Right cardiac atrium (tissue), 5 donors: ENCODE measurements at regions not wholly inside any gene's neighbourhood (a gene's known extent, or its start where the extent isn't known, plus 50 kb on each side); places are given as distances from the start of the nearest gene placed in this dataset.

ENCODE experiments used
- ATAC-seq, 2 donors: fragments of 200-7000 bp; cut with Tn5 transposase; one replicate each; pipeline versions ENCODE4 v1.8.0 to v1.9.1; 2020; ENCODE audit warnings: moderate library complexity in 2 of 2, mild to moderate bottlenecking in 1 of 2
- DNase-seq, 3 donors: peaks; one replicate each; pipeline ENCODE4 v3.0.0-alpha.2; 2020
- H3K27ac ChIP-seq: one replicate; pipeline ENCODE4 v1.5.1; 2013; ENCODE audit warnings: mild to moderate bottlenecking, low read length, control low read depth, moderate library complexity
- H3K27me3 ChIP-seq: one replicate; pipeline ENCODE4 v1.6.1; 2013; ENCODE audit not compliant: control insufficient read depth, insufficient read depth
- H3K4me1 ChIP-seq: one replicate; pipeline ENCODE4 v1.6.1; 2013; ENCODE audit warnings: low read length; ENCODE audit not compliant: control insufficient read depth, insufficient read depth
- H3K4me3 ChIP-seq: one replicate; pipeline ENCODE4 v1.5.1; 2013; ENCODE audit warnings: low read length, control low read depth
- H3K9me3 ChIP-seq: one replicate; pipeline ENCODE4 v1.6.1; 2013; ENCODE audit warnings: low read length; ENCODE audit not compliant: control insufficient read depth
- WGBS: extraction: QIAGEN DNeasy Blood & Tissue Kit; methylation state at CpG from one replicate; pipeline ENCODE4 v1.1.7; 2013; 5-methylcytosine and 5-hydroxymethylcytosine counted together
- intact Hi-C, 4 donors: fragments of 100-400 bp; cut with DNase I; formaldehyde crosslinking; loops; one replicate each; pipeline versions ENCODE4 v1.11.0 to v1.14.0; 2022 to 2023
- donor health status: healthy with polysubstance abuse.
- donor health status: DM: no; HTN: yes; CAD: no.
- donor health status: DM: no; HTN: no; CAD: no.
- donor health status: DM: no; HTN: yes; CAD: no; lungs with severe emphysema.
- donor health status: DM: yes; HTN: yes; CAD: no.

DNA sequence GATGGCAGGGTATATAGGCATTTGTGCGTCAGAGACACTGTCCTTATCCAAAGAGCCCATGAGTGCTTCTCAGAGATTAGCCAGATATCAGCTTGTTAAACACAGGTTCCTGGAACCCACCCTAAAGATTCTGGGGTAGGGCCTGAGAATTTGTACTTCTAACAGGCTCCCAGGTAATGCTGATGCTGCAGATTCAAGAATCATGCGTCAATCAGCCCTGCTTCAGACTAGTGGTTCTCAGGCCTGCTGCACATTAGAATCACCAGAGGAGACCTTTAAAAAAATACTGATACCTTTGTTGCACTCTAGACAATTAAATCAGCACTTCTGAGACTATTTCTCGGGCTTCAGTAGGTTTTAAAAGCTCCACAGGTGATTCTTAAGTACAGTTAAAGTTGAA lies 369.5 kb downstream of the MFSD1 start:
- no peak for ATAC-seq
- Histone ChIP-seq H3K4me1 (no peaks in the 10 kb centered on the region), H3K27ac (no peak overlapping the region), H3K9me3 (no peaks in the 10 kb centered on the region), H3K27me3 (no peaks in the 10 kb centered on the region), H3K4me3 (no peak overlapping the region)
- intact Hi-C loops = no loop called here
- DNase-seq = no peak
- WGBS = 47% methylated on average over 3 of the region's 3 CpGs

DNA sequence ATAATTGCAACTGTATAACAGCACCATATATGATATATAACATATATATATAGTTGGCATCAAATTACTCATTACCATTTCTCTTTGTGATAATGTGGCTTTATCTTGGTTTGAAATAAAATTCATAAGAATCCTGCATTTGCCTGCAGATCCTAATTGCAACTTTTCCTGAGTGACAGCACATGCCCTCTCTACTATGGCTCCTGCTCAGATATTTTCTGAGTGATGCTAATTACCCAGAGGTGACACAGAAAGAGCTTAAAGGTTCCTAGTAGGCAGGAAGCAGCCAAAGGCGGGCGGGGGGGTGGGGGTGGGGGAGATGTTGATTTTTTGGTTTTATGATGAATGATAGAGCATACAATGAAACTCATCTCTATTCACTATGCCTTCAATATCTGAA lies 370.6 kb downstream of the MFSD1 start:
- no peak overlapping the region for H3K27ac ChIP-seq
- intact Hi-C loops = no loop called here
- ATAC-seq (no peak), DNase-seq (no peak)
- no peaks in the 10 kb centered on the region for H3K4me1 ChIP-seq
- no peaks in the 10 kb centered on the region for H3K27me3 ChIP-seq
- no peak overlapping the region for H3K4me3 ChIP-seq
- no peaks in the 10 kb centered on the region for H3K9me3 ChIP-seq
- 59% methylated on average over 2 of the region's 2 CpGs for WGBS

DNA sequence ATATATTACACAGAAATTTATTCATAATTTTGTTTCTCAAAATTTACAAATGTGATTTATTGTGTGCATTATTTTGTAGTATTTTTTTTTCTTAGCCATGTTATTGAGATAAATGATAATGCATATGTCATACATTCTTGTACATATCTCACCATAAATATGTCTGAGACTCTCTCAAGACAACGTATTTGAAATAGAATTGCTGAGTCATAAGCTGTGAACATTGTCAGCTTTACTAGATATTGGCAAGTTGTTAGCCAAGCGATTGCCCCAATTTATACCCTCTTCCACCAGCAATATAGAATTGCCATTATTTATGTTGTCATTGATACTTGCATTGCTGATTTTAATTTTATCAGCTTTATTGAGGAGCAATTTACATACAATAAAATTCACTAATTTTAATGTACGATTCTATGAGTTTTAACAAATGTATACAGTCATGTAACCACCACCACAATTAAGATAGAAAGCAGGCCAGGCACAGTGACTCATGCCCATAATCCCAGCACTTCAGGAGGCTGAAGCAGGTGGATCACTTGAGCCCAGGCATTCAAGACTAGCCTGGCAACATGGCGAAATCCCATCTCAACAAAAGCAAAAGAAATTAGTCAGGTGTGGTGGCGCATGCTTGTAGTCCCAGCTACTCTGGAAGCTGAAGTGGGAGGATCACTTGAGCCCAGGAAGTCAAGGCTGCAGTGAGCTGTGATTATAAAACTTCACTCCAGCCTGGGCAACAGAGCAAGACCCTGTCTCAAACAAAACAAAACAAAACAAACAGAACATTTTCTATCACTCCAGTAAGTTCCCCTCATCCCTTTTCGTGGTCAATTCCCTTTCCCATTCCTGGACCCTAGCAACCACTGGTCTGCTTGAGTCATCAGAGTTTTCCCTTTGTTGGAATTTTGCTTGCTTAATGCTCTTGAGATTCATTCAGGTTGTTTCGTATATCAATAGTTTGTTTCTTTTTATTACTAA lies 373.1 kb downstream of the MFSD1 start:
- 62% methylated on average over 7 of the region's 7 CpGs for WGBS
- no peaks in the 10 kb centered on the region for H3K27me3 ChIP-seq
- DNase-seq = no peak
- H3K27ac ChIP-seq = no peak overlapping the region
- no peak for ATAC-seq
- H3K4me3 ChIP-seq = no peak overlapping the region
- no peaks in the 10 kb centered on the region for H3K4me1 ChIP-seq
- no peaks in the 10 kb centered on the region for H3K9me3 ChIP-seq
- intact Hi-C loops = no loop called here

DNA sequence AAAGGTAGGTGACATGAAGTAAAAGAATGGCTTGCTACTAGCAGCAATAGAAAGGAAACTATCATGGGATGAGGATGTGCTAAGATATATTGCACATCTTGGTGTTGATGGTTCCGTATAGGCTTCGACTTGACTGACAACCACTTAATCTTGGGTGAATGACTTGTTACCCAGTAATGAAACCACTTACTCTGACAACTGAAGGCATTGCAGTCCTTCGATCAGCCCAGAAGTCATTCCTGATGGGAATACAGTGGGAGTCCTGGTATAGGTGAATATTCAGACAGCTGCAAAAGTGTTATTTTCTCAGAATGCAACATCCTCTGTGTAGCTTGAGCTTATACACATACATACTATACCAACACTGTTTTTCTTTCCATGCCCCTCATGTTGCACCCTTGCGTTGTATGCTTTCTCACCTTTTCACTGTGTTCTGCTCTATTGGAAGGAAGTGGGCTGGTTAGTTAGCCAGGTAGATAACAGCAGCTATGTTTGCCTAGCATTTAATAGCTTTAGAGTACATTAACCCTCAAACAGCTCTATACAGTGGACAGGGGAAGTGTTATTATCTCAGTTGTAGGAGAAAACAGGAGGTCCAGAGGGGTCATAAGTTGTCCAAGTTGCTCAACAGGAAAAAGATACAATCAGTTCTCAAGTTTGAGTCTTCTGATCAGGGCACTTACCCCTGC lies 376.5 kb downstream of the MFSD1 start:
- Histone ChIP-seq H3K4me1 (no peaks in the 10 kb centered on the region), H3K9me3 (no peaks in the 10 kb centered on the region), H3K27ac (no peak overlapping the region), H3K27me3 (no peaks in the 10 kb centered on the region), H3K4me3 (no peak overlapping the region)
- 83% methylated on average over 4 of the region's 4 CpGs for WGBS
- ATAC-seq = no peak
- intact Hi-C loops = no loop called here
- DNase-seq = no peak

DNA sequence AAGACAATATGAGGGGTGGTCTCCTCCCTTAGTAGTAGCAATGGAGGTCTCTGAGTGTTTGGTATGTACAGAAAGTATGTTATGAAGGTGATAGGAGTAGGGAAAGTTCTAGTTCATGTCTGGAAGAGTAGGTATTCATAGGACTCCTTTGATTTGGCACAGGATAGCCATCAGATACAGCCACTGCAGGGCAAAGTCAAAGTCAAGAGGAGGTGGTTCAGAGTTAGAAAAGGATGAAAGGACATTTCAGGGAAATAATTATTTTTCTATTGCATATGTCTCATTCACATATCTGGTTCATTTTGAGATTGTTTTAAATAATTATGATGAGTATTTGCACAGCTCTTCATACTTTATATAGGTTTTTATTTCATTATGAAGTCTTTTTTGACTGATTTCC lies 381.1 kb downstream of the MFSD1 start:
- H3K9me3 ChIP-seq = no peaks in the 10 kb centered on the region
- H3K27ac ChIP-seq = no peak overlapping the region
- H3K27me3 ChIP-seq = no peaks in the 10 kb centered on the region
- H3K4me3 ChIP-seq = no peak overlapping the region
- intact Hi-C loops = no loop called here
- ATAC-seq (no peak), DNase-seq (no peak)
- peaks cover 2% of the 10 kb centered on the region for H3K4me1 ChIP-seq

DNA sequence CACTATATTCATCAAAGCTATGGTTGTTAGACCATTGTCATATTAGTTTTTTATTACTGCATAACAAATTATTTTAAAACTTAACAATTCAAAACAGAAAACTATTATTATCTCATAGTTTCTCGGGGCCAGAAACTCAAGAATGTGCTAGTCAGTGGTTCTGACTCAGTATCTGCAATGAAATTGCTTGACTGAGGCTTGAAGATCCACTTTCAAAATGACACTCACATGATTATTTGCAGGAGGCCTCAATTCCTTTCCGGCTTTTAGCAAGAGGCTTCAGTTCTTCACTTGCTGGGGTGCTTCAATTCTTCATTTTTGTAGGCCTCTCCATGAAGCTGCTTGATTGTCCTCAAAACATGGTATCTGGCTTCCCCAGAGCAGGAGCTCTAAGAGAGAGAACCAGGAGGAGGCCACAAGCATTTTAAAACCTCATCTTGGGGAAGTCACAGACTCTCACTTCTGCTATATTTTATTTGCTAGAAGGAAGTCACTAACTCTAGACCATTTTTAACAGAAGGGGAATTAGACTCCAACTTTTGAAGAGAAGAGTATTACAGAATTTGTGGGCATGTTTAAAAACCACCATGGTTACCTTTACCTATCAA lies 383.7 kb downstream of the MFSD1 start:
- ATAC-seq = no peak
- no peak for DNase-seq
- no peaks in the 10 kb centered on the region for H3K9me3 ChIP-seq
- no peak overlapping the region for H3K27ac ChIP-seq
- intact Hi-C loops = no loop called here
- no peak overlapping the region for H3K4me3 ChIP-seq
- H3K4me1 ChIP-seq = peaks cover 2% of the 10 kb centered on the region
- WGBS = 62% methylated on average over 2 of the region's 2 CpGs
- H3K27me3 ChIP-seq = no peaks in the 10 kb centered on the region

DNA sequence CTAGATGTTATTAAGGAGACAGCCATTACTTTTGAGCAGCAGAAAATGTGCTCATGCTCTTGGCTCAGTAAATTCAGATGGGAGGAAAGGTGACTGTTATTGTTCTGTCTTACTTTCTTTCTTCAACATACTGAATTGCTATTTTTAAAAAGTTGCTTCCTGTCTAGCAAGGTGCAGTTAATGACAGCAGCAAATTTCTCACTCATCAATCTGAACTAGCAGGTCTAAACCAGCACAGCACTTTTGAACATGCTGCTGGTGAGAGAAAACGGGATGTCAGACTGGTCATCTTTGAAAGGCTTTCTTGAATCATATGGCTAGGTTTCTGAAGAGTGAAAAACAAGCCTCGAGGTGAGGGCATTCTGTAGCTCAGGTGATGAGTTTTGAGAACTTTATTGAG lies 384.7 kb downstream of the MFSD1 start:
- Histone ChIP-seq H3K27ac (no peak overlapping the region), H3K4me3 (no peak overlapping the region), H3K4me1 (peaks cover 2% of the 10 kb centered on the region), H3K9me3 (no peaks in the 10 kb centered on the region), H3K27me3 (no peaks in the 10 kb centered on the region)
- 43% methylated on average over 2 of the region's 2 CpGs for WGBS
- DNase-seq (no peak), ATAC-seq (no peak)
- intact Hi-C loops = no loop called here

DNA sequence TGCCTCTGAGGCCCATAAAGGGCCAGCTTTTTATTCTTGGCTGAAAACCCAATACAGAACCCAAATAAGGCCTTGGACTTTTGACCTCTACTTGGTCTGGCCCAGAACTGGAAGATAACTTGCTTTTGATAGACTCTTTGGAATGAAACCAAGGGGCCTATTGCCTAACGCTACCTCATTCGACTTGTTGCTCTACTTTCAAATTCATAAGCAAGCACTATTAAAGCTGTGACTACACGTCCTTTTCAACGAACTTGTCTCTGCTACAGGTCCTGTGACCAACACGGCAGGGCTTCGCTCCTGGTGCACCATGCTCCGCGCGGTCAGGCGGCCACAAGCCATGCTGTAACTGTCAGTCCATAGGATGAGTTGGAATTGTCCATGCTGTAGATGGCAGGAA lies 385.4 kb downstream of the MFSD1 start:
- Histone ChIP-seq H3K9me3 (no peaks in the 10 kb centered on the region), H3K27me3 (no peaks in the 10 kb centered on the region), H3K4me3 (no peak overlapping the region), H3K4me1 (peaks cover 2% of the 10 kb centered on the region), H3K27ac (no peak overlapping the region)
- intact Hi-C loops = no loop called here
- 71% methylated on average over 10 of the region's 10 CpGs for WGBS
- DNase-seq = peak in 2 of 3 donors; percentile 49 to 50
- ATAC-seq = peak; percentile 42 to 91

DNA sequence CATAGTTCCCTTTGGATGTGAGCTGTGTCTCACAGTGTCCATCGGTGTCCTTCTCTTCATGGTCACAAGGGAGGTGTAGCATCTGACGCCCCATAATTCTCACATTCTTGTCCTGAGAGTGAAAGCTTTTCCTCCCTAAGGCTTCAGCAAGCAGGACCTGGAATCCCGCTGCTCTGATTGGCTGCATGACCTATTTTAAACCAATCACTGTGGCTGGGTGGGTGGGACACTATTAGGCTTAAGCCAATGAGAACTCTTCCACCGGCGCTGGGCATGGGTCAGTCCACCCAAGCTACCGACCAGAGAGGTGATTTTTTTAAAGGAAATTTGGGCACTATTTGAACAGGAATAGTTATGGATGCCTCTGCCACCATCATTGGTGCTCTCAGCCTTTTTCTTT lies 385.9 kb downstream of the MFSD1 start:
- Histone ChIP-seq H3K27me3 (no peaks in the 10 kb centered on the region), H3K4me1 (peaks cover 2% of the 10 kb centered on the region), H3K9me3 (no peaks in the 10 kb centered on the region), H3K4me3 (no peak overlapping the region), H3K27ac (no peak overlapping the region)
- DNase-seq = no peak
- no peak for ATAC-seq
- 73% methylated on average over 6 of the region's 6 CpGs for WGBS
- intact Hi-C loops = no loop called here

DNA sequence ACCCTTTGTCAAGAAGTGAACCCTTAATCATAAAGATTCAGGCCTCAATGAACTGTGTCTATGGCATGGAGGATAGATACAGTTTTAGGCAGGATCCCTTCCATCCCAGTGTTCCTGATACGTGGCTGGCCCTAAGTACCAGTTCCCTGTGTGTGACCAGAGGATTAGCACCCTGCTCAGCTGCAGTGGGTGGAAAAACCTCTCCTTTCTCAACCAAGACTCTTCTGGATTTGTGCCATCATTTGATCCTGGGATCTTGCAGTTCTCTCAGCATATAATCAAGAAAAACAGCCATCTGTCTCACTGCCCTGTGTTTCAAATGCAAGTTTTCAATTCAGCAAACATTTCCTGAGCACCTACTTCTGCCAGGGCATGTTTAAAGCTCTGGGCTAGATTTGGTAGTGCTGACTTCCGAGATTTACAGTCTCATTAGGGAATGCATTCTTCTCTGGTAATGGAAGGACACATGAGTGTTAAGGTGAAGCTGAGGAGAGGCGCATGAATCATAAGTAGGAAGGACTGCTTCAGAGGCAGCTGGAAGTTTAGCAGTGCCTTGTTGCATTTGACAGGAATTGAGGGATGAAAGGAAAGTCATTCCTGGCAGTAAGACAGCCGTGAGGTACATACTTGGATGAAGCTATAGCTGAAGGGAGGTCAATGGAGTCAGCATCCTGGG lies 388.3 kb downstream of the MFSD1 start:
- peaks cover 2% of the 10 kb centered on the region for H3K4me1 ChIP-seq
- no peak for ATAC-seq
- H3K27ac ChIP-seq = no peak overlapping the region
- WGBS = 65% methylated on average over 4 of the region's 4 CpGs
- no peak overlapping the region for H3K4me3 ChIP-seq
- intact Hi-C loops = no loop called here
- no peaks in the 10 kb centered on the region for H3K9me3 ChIP-seq
- H3K27me3 ChIP-seq = no peaks in the 10 kb centered on the region
- DNase-seq = no peak

DNA sequence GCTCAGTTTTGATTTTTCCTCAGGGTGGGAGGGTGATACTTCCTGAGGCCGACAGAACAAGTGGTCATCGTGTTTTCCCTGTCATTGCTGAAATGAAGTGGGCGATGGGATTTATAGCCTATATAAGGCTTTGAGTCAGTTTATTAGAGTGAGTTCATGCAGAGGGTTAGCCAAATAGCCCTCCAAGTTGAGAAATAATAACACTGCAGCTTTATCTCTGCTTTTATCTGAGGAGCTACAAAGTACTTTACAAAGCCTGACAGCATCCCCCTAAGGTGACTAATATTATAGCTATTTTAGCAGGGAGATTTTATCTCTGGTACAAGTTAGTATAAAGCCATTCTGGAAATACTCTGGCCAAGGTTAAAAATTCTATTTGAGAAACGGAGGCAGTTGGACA lies 389.6 kb downstream of the MFSD1 start:
- no peak for DNase-seq
- H3K27ac ChIP-seq = no peak overlapping the region
- no peak overlapping the region for H3K4me3 ChIP-seq
- ATAC-seq = no peak
- intact Hi-C loops = no loop called here
- H3K4me1 ChIP-seq = peaks cover 2% of the 10 kb centered on the region
- no peaks in the 10 kb centered on the region for H3K9me3 ChIP-seq
- WGBS = 78% methylated on average over 4 of the region's 4 CpGs
- H3K27me3 ChIP-seq = no peaks in the 10 kb centered on the region
